22Rv1 (cell line): ENCODE measurements at regions not wholly inside any gene's neighbourhood (a gene's known extent, or its start where the extent isn't known, plus 50 kb on each side); places are given as distances from the start of the nearest gene placed in this dataset.

Experiments used
- CTCF ChIP-seq: fragments of 450-650 bp; IDR thresholded peaks from 2 replicates; pipeline ENCODE4 v1.5.1; 2017; ENCODE audit warnings: mild to moderate bottlenecking
- ZFX ChIP-seq: fragments of 450-650 bp; IDR thresholded peaks from 2 replicates; pipeline ENCODE4 v1.6.1; 2017; ENCODE audit warnings: antibody characterized with exemption, borderline replicate concordance

- TF ChIP-seq CTCF (no peak), ZFX (no peak)
Measured at GRCh38 chr2:2640818-2641217, 309.7 kb upstream of the MYT1L start.
